ENCODE measurements at regions not wholly inside any gene's neighbourhood (a gene's known extent, or its start where the extent isn't known, plus 50 kb on each side); places are given as distances from the start of the nearest gene placed in this dataset.

- no peak overlapping the region for H3K4me3 ChIP-seq (ENCODE audit: low read depth in 2 of 2, low read length in 2 of 2)
- no peaks in the 10 kb centered on the region for H3K4me1 ChIP-seq (ENCODE audit: control insufficient read depth, insufficient read depth, low read length)
- POLR2A ChIA-PET = no interaction called here
- no peak for DNase-seq (ENCODE audit: low read depth, low spot score)
- H3K27me3 ChIP-seq (ENCODE audit: control insufficient read depth, insufficient read depth, low read length) = no peaks in the 10 kb centered on the region
- H3K27ac ChIP-seq (ENCODE audit: low read length) = no peak overlapping the region
- intact Hi-C loops (cut with micrococcal nuclease; ENCODE audit: unreplicated experiment) = no loop called here
- CTCF ChIA-PET = no interaction called here
- ATAC-seq = no peak
- TF ChIP-seq, protein P1, sequence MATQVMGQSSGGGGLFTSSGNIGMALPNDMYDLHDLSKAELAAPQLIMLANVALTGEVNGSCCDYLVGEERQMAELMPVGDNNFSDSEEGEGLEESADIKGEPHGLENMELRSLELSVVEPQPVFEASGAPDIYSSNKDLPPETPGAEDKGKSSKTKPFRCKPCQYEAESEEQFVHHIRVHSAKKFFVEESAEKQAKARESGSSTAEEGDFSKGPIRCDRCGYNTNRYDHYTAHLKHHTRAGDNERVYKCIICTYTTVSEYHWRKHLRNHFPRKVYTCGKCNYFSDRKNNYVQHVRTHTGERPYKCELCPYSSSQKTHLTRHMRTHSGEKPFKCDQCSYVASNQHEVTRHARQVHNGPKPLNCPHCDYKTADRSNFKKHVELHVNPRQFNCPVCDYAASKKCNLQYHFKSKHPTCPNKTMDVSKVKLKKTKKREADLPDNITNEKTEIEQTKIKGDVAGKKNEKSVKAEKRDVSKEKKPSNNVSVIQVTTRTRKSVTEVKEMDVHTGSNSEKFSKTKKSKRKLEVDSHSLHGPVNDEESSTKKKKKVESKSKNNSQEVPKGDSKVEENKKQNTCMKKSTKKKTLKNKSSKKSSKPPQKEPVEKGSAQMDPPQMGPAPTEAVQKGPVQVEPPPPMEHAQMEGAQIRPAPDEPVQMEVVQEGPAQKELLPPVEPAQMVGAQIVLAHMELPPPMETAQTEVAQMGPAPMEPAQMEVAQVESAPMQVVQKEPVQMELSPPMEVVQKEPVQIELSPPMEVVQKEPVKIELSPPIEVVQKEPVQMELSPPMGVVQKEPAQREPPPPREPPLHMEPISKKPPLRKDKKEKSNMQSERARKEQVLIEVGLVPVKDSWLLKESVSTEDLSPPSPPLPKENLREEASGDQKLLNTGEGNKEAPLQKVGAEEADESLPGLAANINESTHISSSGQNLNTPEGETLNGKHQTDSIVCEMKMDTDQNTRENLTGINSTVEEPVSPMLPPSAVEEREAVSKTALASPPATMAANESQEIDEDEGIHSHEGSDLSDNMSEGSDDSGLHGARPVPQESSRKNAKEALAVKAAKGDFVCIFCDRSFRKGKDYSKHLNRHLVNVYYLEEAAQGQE (IDR thresholded peaks at IDR 0.05; ENCODE audit: insufficient read depth in 1 of 2, low read depth in 2 of 2, low read length in 1 of 2) = no peak
- TF ChIP-seq POLR2AphosphoS5 (IDR thresholded peaks at IDR 0.05; ENCODE audit: low read depth, low read length) (no peak), CTCF (IDR thresholded peaks at IDR 0.05) (no peak), TCF7L2 (IDR thresholded peaks at IDR 0.05; ENCODE audit: low read depth, low read length) (no peak), SIN3A (IDR thresholded peaks at IDR 0.05; ENCODE audit: borderline replicate concordance, insufficient read depth, low read depth, low read length) (no peak)
- H3K9me3 ChIP-seq (ENCODE audit: control insufficient read depth, insufficient read depth, low read depth, low read length) = no peaks in the 10 kb centered on the region
- BruUV-seq (replicated peaks) = no TSS peak
- no peaks in the 10 kb centered on the region for H3K36me3 ChIP-seq (ENCODE audit: control insufficient read depth, insufficient read depth, low read length)
- in situ Hi-C loops (cut with HindIII; ENCODE audit: low pct_unique_long_range_greater_than_20kb, low sequenced_read_pairs) = no loop called here
Measured at GRCh38 chr6:130679684-130680083, 147.5 kb upstream of the SMLR1 start.

GRCh38 chr6:130680116-130680515 is 147.1 kb upstream of the SMLR1 start:
- BruUV-seq (replicated peaks) = no TSS peak
- ATAC-seq (no peak), DNase-seq (ENCODE audit: low read depth, low spot score) (no peak)
- no peaks in the 10 kb centered on the region for H3K9me3 ChIP-seq (ENCODE audit: control insufficient read depth, insufficient read depth, low read depth, low read length)
- H3K36me3 ChIP-seq (ENCODE audit: control insufficient read depth, insufficient read depth, low read length) = no peaks in the 10 kb centered on the region
- intact Hi-C loops (cut with micrococcal nuclease; ENCODE audit: unreplicated experiment) (no loop called here), in situ Hi-C loops (cut with HindIII; ENCODE audit: low pct_unique_long_range_greater_than_20kb, low sequenced_read_pairs) (no loop called here)
- H3K27ac ChIP-seq (ENCODE audit: low read length) = no peak overlapping the region
- H3K4me3 ChIP-seq (ENCODE audit: low read depth in 2 of 2, low read length in 2 of 2) = no peak overlapping the region
- POLR2A ChIA-PET = no interaction called here
- TF ChIP-seq SIN3A (IDR thresholded peaks at IDR 0.05; ENCODE audit: borderline replicate concordance, insufficient read depth, low read depth, low read length) = no peak
- TF ChIP-seq TCF7L2 (IDR thresholded peaks at IDR 0.05; ENCODE audit: low read depth, low read length) = no peak
- no peak for TF ChIP-seq CTCF (IDR thresholded peaks at IDR 0.05)
- TF ChIP-seq, protein P1 (IDR thresholded peaks at IDR 0.05; ENCODE audit: insufficient read depth in 1 of 2, low read depth in 2 of 2, low read length in 1 of 2) = no peak
- TF ChIP-seq POLR2AphosphoS5 (IDR thresholded peaks at IDR 0.05; ENCODE audit: low read depth, low read length) = no peak
- H3K27me3 ChIP-seq (ENCODE audit: control insufficient read depth, insufficient read depth, low read length) = no peaks in the 10 kb centered on the region
- CTCF ChIA-PET = no interaction called here
- no peaks in the 10 kb centered on the region for H3K4me1 ChIP-seq (ENCODE audit: control insufficient read depth, insufficient read depth, low read length)
